GM12878 (cell line): ENCODE measurements at regions not wholly inside any gene's neighbourhood (a gene's known extent, or its start where the extent isn't known, plus 50 kb on each side); places are given as distances from the start of the nearest gene placed in this dataset.
"Not testable (repeated sequence)": the region's sequence is repeated elsewhere in the genome, so short reads cannot be mapped to it uniquely, and the experiment has no call there.

Experiments
- ATAC-seq: fragments of 200-7000 bp; cut with Tn5 transposase; 3 replicates; pipeline ENCODE4 v1.9.1; 2020; ENCODE audit warnings: mild to moderate bottlenecking, moderate library complexity
- BruUV-seq: library from RNA; stranded (reverse); fragments of 400-500 nt; replicated peaks from 2 replicates; lab custom pipeline; 2021; lab: Mats Ljungman, UMichigan
- CTCF ChIA-PET: fragments of 300-600 bp; sonication (Branson Sonifier 250); formaldehyde crosslinking; extraction: SDS; loops from one replicate; lab custom pipeline; 2021; ENCODE audit warnings: inconsistent platforms; lab: Yijun Ruan, JAX
- POLR2A ChIA-PET: fragments of 350-600 bp; formaldehyde crosslinking; extraction: SDS; loops from one replicate; lab custom pipeline; 2021; ENCODE audit warnings: inconsistent platforms; lab: Charles Lee
- RAD21 ChIA-PET: fragments of 300-600 bp; sonication (Branson Sonifier 250); formaldehyde crosslinking; loops from one replicate; lab custom pipeline; 2023; ENCODE audit warnings: antibody characterized with exemption; ENCODE audit not compliant: unreplicated experiment; lab: Charles Lee
- SMC1A ChIA-PET: fragments of 300-600 bp; sonication (Branson Sonifier 250); formaldehyde crosslinking; loops from one replicate; lab custom pipeline; 2023; ENCODE audit not compliant: unreplicated experiment, uncharacterized antibody; lab: Charles Lee
- DNase-seq: peaks from one replicate; pipeline ENCODE4 v3.0.0-alpha.2; 2011; ENCODE audit warnings: low read depth, low spot score
- FAIRE-seq: peaks from 3 replicates; lab custom pipeline; 2011; peaks lifted over from hg19 to GRCh38; lab: Jason Lieb, UNC
- H2AFZ ChIP-seq: 2 replicates; pipeline ENCODE4 v1.6.0; 2011; ENCODE audit warnings: low read depth, low read length, control low read depth; ENCODE audit not compliant: control insufficient read depth
- H3K27ac ChIP-seq: 2 replicates; pipeline ENCODE4 v1.5.1; 2011; ENCODE audit warnings: control low read depth; ENCODE audit not compliant: control insufficient read depth, insufficient read depth
- H3K27me3 ChIP-seq, 2 experiments: replicated peaks in 1 of 2; 2 replicates each; pipeline versions ENCODE4 v1.6.0 to v1.6.1; 2011; ENCODE audit warnings: low read length in 1 of 2; ENCODE audit not compliant: control insufficient read depth in 2 of 2, insufficient read depth in 2 of 2
- H3K36me3 ChIP-seq, 2 experiments: 2 replicates each; pipeline ENCODE4 v1.5.1; 2011; ENCODE audit warnings: low read length in 1 of 2; ENCODE audit not compliant: control insufficient read depth in 2 of 2, insufficient read depth in 2 of 2
- H3K4me1 ChIP-seq: 2 replicates; pipeline ENCODE4 v1.6.1; 2011; ENCODE audit warnings: mild to moderate bottlenecking, low read length, moderate library complexity, mixed read lengths; ENCODE audit not compliant: control insufficient read depth, insufficient read depth
- H3K4me2 ChIP-seq: 2 replicates; pipeline ENCODE4 v1.6.0; 2011; ENCODE audit warnings: control low read depth; ENCODE audit not compliant: control insufficient read depth, insufficient read depth
- H3K4me3 ChIP-seq: fragments of 200-600 bp; sonication (generic); 2 replicates; pipeline ENCODE4 v1.5.1; 2016
- H3K79me2 ChIP-seq: 2 replicates; pipeline ENCODE4 v1.6.0; 2011; ENCODE audit warnings: low read length; ENCODE audit not compliant: control insufficient read depth, insufficient read depth
- H3K9ac ChIP-seq: 2 replicates; pipeline ENCODE4 v1.8.0; 2011; ENCODE audit warnings: low read length, control low read depth, mixed read lengths; ENCODE audit not compliant: control insufficient read depth, insufficient read depth
- H3K9me3 ChIP-seq: replicated peaks from 3 replicates; pipeline ENCODE4 v1.5.1; 2011; ENCODE audit warnings: mild to moderate bottlenecking, low read length; ENCODE audit not compliant: control insufficient read depth, insufficient read depth
- H4K20me1 ChIP-seq: 2 replicates; pipeline ENCODE4 v1.6.0; 2011; ENCODE audit not compliant: control insufficient read depth, insufficient read depth
- CHD2 ChIP-seq: IDR thresholded peaks from 2 replicates; pipeline ENCODE4 v1.6.1; 2011; ENCODE audit warnings: low read depth, low read length, improper control_type of control experiment, borderline replicate concordance
- SMAD5 ChIP-seq: IDR thresholded peaks from 2 replicates; pipeline ENCODE4 v1.6.1; 2016; ENCODE audit warnings: antibody characterized with exemption, low read depth
- WGBS: methylation state at CpG from one replicate; pipeline ENCODE4 v1.1.6; 2016; ENCODE audit warnings: low lambda C conversion rate; ENCODE audit not compliant: insufficient replicate concordance, insufficient coverage; ENCODE audit errors: missing lambda C conversion rate; 5-methylcytosine and 5-hydroxymethylcytosine counted together
- in situ Hi-C: fragments of 300-500 bp; cut with MboI; formaldehyde crosslinking; loops from 9 replicates; pipeline ENCODE4 v1.14.3; 2018; ENCODE audit warnings: mixed read lengths
- intact Hi-C: fragments of 100-400 bp; cut with micrococcal nuclease; formaldehyde crosslinking; loops from one replicate; pipeline ENCODE4 v1.14.2; 2022; ENCODE audit not compliant: unreplicated experiment
- TF ChIP-seq, protein P1 (sequence below): IDR thresholded peaks from 2 replicates; pipeline ENCODE4 v1.6.1; 2012; ENCODE audit warnings: mild to moderate bottlenecking, low read depth, low read length

DNA sequence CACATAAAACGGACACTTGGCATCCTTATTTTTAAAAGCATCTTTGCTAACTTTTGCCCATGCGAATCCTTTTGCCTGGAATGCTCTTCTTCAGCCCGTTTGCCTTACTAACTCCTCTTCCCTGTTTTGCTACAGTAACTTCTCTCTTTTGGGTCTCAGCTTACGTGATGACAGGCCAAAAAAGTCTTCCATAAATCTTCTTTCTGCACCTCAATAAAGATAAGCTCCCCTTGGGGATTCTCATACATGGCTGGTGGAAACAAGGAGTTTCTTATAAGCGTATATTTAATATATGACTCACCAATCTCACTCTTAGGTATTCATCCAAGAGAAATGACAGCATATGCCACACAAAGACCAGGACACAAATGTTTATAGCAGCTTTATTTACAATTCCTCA, 192.7 kb downstream of the RCHY1 start (continued):
- TF ChIP-seq, protein P1, sequence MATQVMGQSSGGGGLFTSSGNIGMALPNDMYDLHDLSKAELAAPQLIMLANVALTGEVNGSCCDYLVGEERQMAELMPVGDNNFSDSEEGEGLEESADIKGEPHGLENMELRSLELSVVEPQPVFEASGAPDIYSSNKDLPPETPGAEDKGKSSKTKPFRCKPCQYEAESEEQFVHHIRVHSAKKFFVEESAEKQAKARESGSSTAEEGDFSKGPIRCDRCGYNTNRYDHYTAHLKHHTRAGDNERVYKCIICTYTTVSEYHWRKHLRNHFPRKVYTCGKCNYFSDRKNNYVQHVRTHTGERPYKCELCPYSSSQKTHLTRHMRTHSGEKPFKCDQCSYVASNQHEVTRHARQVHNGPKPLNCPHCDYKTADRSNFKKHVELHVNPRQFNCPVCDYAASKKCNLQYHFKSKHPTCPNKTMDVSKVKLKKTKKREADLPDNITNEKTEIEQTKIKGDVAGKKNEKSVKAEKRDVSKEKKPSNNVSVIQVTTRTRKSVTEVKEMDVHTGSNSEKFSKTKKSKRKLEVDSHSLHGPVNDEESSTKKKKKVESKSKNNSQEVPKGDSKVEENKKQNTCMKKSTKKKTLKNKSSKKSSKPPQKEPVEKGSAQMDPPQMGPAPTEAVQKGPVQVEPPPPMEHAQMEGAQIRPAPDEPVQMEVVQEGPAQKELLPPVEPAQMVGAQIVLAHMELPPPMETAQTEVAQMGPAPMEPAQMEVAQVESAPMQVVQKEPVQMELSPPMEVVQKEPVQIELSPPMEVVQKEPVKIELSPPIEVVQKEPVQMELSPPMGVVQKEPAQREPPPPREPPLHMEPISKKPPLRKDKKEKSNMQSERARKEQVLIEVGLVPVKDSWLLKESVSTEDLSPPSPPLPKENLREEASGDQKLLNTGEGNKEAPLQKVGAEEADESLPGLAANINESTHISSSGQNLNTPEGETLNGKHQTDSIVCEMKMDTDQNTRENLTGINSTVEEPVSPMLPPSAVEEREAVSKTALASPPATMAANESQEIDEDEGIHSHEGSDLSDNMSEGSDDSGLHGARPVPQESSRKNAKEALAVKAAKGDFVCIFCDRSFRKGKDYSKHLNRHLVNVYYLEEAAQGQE: no peak
- TF ChIP-seq SMAD5: no peak
- no peak for TF ChIP-seq CHD2

DNA sequence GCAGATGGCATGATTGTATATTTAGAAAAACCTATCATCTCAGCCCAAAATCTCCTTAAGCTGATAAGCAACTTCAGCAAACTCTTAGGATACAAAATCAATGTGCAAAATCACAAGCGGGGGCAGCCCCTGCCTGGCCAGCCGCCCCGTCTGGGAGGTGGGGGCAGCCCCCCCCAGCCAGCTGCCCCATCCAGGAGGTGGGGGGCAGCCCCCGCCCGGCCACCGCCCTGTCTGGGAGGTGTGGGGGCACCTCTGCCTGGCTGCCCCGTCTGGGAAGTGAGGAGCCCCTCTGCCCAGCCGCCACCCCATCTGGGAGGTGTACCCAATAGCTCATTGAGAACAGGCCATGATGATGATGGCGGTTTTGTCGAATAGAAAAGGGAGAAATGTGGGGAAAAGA, 196.6 kb downstream of the RCHY1 start:
- FAIRE-seq, H4K20me1 ChIP-seq, H2AFZ ChIP-seq, H3K9me3 ChIP-seq, intact Hi-C loops, POLR2A ChIA-PET, DNase-seq, ATAC-seq, H3K4me2 ChIP-seq, CTCF ChIA-PET, H3K36me3 ChIP-seq, H3K4me1 ChIP-seq, RAD21 ChIA-PET, H3K9ac ChIP-seq, BruUV-seq, H3K27me3 ChIP-seq, H3K4me3 ChIP-seq, H3K79me2 ChIP-seq, H3K27ac ChIP-seq, SMC1A ChIA-PET, in situ Hi-C loops: not testable (repeated sequence)
- WGBS: 47% methylated on average over 10 of the region's 10 CpGs
